Esophagus mucosa (tissue), 1 donor: ENCODE measurements at regions not wholly inside any gene's neighbourhood (a gene's known extent, or its start where the extent isn't known, plus 50 kb on each side); places are given as distances from the start of the nearest gene placed in this dataset.
"Not testable (repeated sequence)": the region's sequence is repeated elsewhere in the genome, so short reads cannot be mapped to it uniquely, and the experiment has no call there.

Experiments
- ATAC-seq: fragments of 200-7000 bp; cut with Tn5 transposase; one replicate; pipeline ENCODE4 v1.9.1; 2020
- donor health status: DM: yes; HTN: yes; CAD: no.

DNA sequence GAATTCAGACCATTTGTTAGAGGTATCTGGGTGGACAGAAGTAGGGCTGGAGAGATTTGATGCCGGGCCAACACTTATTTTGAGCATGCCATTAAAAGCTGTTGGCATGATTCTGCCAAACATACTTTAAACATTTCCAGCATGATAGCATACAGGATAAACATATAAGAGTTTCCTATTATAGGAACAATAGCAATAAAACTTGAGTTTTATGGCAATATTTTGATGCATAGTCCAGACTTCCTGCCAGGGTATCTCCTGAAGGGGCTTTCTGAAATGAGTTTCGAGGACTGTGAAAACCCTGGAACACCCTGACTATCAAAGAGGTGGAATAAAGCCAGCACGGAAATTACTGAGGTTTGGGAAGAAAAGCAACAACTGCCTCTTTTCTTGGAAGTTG lies 1398.0 kb upstream of the NXPH2 start:
- no peak for ATAC-seq

DNA sequence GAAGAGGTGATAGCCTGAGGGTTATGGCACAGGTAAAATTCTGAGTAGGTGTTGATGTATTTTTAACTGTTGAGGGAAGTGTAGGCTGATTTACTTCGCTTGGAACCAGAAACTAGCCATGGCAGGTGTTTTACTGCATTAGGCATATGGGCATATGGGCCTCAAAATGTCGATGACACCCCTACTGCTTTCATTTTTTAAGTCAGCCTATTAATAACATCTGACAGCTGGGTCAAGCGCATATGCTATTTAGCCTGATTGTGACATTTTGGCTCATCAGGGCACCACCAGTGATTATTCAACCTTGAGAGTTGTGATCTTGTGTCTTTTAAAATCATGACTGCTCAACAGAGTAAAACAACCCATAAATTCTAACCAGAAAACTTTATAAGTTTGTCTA lies 1396.9 kb upstream of the NXPH2 start:
- ATAC-seq, result no peak

DNA sequence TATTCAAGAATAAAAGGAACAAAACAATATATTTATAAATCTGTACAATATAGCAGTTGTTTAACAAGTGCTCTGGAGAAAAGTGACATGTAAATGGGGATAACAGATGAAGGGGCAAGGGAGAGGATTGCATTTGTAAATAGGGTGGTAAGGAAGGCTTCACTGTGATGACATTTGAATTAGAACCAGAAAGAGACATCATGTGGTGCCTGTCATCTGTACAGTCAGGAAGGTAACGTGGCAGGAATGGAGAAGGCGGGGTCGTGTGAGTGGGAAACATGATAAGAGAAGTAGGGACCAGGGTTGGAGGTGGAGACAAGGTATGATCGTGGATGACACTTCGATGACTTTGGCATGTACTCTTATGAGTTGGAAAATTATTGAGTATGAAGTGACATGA lies 1393.6 kb upstream of the NXPH2 start:
- no peak for ATAC-seq

DNA sequence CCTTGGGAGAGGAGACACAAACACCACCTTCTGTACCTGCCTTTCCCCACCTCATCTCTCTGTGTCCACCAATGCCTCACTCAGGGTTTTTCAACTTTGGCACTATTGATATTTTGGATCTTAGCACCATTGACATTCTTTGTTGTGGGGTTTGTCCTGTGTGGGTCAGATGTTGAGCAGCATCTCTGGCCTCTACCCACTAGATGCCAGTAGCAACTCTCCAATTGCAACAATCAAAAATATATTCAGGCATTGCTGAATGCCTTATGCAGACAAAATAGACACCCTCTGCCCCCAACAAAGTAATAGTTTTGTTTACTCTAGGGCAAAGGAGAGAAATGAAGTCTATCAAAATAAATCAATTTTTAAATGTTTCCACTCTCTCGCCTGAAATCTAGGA lies 1384.3 kb upstream of the NXPH2 start:
- ATAC-seq, result no peak

DNA sequence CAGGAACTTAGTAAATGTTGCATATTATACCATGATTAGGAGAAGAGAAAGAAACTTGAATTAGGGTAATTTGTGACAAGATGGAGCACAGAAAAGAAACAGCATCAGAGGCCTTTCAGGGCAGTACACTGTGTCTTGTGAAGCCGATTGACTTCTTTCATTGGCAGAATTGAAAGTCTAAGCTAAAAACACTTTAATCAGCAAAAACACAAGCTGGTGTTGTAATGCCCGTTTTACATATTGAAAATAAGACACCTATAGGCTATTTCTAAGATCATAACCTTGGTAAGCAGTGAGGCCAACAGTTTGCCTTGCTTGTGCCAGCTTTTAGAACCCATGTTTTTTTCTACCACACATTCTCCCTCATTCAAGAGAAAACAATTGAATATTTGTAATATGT lies 1378.1 kb upstream of the NXPH2 start:
- no peak for ATAC-seq

DNA sequence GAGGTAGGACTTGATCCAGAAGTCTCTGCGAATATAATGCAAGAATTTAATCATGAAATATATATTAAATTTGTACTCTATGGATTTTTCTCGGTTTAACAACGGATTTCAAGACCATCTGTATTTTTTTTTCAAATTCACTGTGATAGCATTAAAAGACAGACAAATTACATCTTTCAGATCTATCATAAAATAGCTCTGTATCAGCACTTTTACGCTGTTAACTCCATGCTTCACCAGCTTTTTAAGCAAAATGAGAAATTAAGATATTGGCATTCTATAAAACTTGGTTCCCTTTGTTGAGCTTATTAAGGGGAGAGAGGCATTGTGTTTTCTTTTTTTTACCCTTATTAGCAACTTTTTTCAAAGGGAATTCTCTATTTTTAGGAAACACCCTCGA lies 1377.6 kb upstream of the NXPH2 start:
- ATAC-seq, result no peak

DNA sequence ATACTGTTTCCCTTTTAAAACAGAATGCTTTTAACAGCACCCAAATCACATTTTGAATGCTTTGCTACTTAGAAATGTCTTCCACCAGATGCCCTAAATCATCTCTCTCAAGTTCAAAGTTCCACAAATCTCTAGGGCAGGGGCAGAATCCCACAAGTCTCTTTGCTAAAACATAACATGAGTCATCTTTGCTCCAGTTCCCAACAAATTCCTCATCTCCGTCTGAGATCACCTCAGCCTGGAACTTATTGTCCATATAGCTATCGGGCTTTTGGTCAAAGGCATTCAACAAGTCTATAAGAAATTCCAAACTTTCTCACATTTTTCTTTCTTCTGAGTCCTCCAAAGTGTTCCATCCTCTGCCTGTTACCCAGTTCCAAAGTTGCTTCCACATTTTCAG lies 1374.5 kb upstream of the NXPH2 start:
- ATAC-seq, result no peak

DNA sequence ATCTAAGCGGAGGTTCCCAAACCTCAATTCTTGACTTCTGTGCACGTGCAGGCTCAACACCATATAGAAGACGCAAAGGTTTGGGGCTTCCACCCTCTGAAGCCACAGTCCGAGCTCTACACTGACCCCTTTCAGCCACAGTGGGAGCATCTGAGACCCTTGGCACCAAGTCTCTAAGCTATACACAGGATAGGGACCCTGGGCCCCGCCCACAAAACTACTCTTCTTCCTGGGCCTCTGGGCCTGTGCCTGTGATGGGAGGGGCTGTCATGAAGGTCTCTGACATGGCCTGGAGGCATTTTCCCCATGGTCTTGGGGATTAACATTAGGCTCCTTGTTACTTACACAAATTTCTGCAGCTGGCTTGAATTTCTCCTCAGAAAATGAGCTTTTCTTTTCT lies 1374.1 kb upstream of the NXPH2 start:
- no peak for ATAC-seq

DNA sequence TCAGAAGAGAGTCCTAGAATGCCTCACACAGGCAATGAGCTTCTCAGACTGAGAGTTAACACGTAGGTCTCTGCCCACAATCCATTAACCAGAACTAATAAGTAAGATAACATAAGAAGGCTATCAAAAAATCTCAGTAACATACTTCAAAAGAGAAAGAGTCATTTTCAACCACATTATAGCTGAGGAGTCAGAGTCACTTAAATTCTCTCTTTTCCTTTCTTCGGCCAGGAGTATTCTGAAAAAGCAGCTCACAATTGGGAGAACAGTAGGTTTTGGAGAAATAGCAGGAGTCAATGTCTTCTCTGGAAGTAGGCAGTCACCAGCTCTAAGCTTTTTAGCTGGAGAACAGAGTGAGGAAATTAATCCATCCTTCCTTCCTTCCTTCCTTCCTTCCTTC lies 1364.4 kb upstream of the NXPH2 start:
- no peak for ATAC-seq

DNA sequence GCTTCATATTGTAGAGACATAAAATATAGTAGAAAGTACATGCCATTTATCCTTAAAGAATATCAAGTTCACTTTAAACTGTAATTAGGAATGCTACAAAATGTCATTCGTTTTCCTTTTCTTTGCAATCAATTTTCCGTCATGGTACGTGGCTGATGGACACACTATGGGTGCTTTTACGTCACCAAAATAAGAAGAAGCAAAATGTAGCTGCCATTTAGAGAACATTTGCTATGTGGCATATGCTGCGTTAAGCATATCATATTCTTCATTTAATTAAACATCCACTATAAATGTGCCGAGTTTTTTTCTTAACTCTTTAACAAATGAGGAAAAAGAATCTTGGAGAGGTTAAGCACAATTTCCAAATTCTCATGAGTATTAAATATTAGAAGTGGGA lies 1358.5 kb upstream of the NXPH2 start:
- no peak for ATAC-seq

DNA sequence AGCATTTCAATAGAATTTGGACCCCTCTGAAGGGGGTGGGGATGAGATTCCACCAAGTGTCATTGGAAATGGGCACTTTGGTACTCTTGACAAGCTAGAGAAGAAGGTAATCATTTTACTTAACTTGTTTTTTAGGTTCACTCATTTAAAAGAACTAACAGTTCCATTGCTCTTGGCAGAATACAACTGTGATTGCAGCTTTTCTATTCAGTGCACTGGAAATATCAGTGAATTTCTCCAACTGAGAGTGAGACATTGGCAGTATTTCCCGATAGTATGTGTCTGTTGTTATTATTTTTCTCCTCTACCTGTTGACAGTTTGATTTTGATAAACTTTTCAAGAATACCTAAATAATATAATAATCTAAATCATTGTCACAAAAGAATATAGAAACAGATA lies 1356.7 kb upstream of the NXPH2 start:
- no peak for ATAC-seq

DNA sequence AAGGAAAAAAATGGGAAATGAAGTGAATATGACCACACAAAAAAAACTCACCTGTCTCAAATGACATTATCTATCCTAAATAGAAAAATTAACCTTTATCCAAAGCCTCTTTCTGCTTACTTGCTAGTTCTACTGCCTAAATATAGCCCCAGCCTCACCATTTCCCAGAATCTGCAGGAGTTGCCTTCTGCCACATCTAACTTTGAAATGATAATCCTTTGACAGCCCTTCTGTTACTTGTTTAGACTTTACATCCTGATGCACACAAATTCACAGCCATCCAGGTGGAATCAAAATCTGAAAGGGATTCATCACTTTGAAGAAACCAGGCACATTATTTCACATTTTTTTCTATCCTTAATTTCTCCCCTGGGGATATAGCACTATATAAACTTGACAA lies 1356.2 kb upstream of the NXPH2 start:
- no peak for ATAC-seq

DNA sequence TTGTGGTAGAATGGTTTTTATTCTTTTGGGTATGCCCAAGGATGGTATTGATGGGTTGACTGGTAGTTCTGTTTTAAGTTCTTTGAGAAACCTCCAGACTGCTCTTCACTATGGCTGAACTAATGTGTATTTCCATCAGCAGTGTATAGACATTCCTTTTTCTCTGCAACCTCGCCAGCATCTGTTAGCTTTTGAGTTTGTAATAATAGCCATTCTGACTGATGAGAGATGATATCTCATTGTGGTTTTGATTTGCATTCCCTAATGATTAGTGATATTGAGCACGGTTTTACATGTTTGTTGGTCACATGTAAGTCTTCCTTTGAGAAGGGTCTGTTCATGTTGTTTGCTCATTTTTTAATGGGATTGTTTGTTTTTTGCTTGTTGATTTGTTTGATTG lies 1348.7 kb upstream of the NXPH2 start:
- no peak for ATAC-seq

DNA sequence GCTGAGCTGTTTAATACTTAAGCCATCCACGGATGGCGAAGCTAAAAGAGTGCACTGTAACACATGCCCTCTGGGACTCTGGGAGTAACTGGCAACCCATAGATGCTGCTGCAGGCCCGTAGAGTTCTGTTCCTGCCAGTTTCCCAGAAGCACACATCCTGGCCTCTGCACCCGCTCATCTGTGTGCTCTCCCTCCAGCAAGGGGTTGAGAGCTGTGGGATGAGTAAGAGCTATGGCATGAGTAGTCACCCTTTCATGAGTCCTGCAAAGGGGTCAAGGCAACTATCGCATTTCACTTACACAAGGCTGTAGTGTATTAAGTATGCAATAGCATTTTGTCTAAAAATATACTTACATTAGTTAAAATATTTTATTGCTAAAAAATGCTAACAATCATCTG lies 1341.8 kb upstream of the NXPH2 start:
- ATAC-seq, result no peak

DNA sequence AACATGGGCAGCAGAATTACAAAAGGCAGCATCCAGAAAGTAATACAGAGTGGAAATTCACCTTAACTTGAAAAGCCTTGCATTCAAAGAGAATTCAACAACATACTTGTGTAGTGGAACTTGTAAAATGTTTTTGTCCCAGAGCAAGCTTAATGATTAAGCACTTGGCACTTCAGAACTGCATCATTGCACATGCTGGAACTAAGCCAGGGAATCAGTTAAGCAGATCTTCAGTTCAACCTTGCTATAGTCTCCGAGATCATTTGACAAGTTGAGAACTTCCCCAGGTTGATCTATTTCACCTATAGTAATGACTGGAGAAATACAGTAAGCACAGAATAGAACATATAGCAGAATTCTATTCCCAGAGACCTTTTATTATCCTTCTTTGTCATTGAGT lies 1337.2 kb upstream of the NXPH2 start:
- no peak for ATAC-seq

DNA sequence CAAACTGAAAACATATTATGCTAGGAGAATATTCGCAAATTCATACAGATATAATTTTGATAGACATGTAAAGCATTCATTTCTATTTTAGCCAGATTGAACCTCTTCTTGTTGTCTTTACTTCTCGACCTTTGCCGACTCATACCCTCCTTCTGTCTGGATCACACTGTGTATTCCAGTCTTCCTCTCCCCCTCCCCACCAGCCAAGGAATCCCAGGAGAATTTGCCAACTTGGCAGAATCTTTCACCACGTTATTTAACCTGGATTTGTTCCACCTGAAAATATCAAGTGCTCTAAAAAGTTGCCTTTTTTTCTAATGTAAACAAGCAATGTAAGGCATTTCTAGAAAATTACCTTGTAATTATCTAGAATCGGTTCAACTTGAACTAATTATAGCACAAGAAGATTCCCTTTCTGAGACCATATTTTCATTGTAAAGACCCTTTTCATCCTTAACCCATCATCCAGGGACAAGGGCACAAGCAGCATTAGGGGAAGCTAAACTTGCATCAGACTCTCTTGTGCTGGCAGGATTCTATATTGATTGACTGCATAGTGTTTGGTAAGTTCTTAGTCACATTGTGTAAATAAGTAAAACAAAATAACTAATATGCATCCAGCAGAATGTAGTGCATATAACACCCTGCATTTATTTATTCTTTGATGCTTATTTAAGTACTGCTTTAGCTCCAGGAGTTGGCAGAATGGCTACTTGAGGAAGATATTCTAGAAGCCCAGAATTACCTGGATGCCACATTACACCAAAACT lies 1328.7 kb upstream of the NXPH2 start:
- no peak for ATAC-seq

DNA sequence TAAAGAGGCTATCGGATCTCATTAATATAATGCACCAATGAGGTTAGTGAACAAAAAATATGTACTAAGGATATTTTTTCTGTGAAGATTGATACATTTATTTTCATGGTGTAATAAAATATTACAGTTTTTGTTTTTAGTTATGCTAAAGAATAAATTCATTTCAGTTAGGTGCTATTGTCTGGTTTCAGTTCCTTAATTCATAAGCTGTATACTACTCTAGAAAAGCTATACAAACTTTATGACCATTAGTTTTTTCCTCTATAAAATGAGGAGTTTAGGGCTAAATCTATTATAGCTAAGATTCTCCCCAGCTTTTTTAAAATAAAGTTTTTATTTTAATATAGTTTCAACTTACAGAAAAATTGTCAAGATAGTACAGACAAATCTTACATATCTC lies 1311.7 kb upstream of the NXPH2 start:
- ATAC-seq, result no peak

DNA sequence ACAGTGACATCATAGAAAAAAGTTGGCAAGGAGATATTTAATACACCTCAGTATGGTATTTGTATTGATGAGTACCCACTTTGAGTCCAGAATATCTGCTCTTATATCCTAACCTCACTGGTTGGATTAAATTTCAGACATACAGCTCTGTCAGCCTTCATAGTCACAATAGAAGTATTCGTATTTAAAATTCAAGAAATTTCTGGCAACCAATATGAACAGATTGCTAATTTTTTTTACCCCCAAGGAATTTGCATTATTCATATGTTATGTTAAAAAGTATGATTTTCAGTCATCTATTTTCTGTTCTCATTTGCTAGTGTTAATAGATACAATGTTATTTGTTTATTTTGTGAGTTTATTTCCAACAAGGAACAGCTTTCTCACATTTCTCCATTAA lies 1306.8 kb upstream of the NXPH2 start:
- no peak for ATAC-seq

DNA sequence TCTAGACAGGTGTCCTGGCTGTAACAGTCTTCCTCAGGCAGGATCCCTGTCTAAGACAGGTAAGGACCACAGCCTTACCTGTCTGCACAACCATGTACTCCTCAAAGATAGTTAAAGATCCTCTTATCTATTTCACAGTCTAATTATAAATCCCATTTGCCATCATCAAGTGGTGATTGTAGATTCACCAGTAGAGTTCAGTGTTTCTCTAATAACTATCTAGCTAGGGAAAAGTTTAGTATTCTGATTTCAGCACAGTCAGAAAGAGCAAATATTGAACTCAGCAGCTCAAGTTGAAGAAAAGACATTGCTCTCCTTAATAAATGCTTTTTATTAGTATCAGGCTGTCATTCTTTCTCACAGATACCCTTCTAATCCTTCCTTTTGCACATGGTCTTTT lies 1305.5 kb upstream of the NXPH2 start:
- no peak for ATAC-seq

DNA sequence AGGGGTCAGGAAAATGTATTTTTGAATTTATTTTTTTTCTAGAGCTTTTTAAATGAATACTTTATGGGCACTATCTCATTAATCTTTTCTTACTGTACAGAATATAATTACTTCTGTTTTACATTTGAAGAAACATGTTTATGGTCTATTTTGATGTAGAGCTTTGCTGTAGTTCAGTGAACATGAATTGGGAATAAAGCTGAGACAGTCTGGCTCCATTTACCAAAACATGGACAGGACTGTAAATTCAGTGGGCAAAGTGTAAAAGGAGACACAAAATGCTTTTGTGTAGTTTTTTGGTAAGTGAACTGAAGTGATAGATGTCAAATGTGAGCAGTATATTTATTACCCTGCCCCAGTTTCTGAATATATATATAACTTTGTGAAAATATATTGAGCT lies 1298.8 kb upstream of the NXPH2 start:
- ATAC-seq, result no peak

DNA sequence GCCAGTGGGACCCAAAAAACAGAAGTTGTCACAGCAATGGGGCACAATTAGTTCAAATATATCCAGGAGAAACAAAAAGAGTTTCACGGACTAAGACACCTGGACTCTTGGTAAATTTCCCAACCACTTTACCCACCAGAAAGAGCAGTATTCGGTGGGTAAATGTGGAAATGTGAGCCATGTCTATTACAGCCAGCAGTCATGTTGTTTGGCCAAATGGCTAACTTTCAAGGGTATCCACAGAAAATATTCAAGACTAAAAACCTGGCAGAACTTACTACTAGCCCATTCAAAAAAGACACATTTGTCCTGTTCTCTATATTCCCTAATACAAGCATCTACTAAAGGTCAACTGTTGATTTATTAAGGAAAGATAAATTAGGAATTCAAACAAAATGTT lies 1296.0 kb upstream of the NXPH2 start:
- ATAC-seq, result no peak

DNA sequence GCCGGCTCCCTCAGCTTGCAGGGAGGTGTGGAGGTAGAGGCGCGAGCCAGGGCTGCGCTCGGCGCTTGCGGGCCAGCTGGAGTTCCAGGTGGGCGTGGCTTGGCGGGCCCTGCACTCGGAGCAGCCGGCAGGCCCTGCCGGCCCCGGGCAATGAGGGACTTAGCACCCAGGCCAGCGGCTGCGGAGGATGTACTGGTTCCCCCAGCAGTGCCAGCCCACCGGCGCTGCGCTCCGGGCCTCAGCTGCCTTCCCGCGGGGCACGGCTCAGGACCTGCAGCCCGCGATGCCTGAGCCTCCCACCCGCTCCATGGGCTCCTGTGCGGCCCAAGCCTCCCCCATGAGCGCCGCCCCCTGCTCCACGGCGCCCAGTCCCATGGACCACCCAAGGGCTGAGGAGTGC lies 1293.6 kb upstream of the NXPH2 start:
- not testable (repeated sequence) for ATAC-seq

DNA sequence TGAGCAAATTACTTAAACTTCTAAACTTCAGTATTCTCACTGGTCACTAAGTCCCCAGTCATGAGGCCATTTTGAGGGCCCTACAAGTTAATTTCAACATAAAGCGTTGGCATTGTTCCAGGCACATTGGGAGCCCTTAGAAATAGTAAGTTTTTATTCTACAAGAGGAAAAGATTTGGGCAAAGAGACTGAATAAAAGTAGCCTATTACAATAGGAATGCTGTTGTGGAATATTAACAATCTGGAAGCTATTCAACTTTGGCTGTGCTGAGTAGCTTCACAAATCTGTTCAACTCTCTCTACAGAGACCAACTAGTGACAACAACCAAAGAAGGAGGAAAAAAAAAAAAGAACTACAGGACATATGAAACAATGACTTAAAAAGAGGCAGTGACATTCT lies 1287.5 kb upstream of the NXPH2 start:
- ATAC-seq, result no peak

DNA sequence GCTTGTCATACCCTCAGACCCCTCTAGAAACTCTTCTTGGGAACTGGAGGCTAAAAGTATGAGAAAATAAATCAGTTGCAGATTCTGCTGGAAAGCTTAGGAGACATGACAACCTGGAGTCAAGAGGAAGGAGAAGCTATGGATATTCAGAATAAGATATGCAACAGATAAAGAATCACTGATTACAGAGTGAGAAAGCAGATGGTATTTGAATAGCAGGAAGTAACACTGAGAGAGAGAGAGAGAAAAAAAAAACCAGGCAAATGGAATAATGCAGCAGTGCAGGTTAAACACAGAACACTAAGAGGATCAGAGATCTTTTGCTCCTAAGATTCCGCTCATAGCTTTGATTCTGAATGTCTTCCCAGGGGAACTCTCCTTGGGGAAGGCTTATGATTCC lies 1284.1 kb upstream of the NXPH2 start:
- ATAC-seq, result no peak

DNA sequence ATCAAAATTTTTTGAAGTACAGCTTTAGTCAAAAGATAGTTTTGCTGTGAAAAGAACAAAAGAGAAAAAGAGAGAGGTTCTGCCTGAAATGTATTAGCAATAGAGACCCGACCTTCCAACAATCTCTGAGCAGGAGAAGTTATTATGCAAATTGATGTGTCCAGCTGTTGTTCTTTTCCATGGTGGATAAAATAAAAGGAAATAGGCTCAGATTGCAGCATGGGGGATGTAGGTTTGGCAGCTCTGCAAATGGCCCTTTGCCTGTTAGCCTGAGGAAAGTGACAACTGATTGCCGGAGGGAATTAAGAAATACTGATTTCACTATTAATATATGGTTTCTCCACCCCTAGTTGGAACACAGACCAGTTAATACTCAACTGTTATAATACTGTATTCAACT lies 1283.2 kb upstream of the NXPH2 start:
- ATAC-seq, result no peak
